Liver (tissue), 1 donor: ENCODE measurements at regions not wholly inside any gene's neighbourhood (a gene's known extent, or its start where the extent isn't known, plus 50 kb on each side); places are given as distances from the start of the nearest gene placed in this dataset.

ENCODE experiments used
- YY1 ChIP-seq: IDR thresholded peaks from 2 replicates; pipeline ENCODE4 v1.6.1; 2016; ENCODE audit warnings: antibody characterized with exemption, mild to moderate bottlenecking
- TF ChIP-seq, protein P1 (sequence below): IDR thresholded peaks from 2 replicates; pipeline ENCODE4 v1.6.1; 2016; ENCODE audit warnings: antibody characterized with exemption

DNA sequence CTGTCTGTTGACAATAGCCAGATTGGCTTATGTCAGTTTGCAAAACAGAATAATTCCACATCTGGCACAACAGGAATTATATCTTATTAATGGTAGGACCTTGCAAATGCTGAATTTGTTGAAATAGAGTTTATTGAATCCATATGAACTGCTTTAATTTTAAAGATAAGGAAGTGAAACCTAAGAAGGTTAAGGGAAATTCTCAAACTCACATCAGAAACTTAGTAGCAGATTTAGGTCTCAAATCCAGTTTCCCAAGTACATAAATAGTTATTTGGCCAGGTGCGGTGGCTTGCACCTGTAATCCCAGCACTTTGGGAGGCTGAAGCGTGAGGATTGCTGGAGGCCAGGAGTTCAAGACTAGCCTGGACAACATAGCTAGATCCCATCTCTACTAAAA lies 117.1 kb downstream of the HNRNPD start:
- TF ChIP-seq, protein P1, sequence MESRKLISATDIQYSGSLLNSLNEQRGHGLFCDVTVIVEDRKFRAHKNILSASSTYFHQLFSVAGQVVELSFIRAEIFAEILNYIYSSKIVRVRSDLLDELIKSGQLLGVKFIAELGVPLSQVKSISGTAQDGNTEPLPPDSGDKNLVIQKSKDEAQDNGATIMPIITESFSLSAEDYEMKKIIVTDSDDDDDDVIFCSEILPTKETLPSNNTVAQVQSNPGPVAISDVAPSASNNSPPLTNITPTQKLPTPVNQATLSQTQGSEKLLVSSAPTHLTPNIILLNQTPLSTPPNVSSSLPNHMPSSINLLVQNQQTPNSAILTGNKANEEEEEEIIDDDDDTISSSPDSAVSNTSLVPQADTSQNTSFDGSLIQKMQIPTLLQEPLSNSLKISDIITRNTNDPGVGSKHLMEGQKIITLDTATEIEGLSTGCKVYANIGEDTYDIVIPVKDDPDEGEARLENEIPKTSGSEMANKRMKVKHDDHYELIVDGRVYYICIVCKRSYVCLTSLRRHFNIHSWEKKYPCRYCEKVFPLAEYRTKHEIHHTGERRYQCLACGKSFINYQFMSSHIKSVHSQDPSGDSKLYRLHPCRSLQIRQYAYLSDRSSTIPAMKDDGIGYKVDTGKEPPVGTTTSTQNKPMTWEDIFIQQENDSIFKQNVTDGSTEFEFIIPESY: no peak
- TF ChIP-seq YY1: no peak
